Astrocyte (in vitro differentiated cells and primary cell): ENCODE measurements at regions not wholly inside any gene's neighbourhood (a gene's known extent, or its start where the extent isn't known, plus 50 kb on each side); places are given as distances from the start of the nearest gene placed in this dataset.

ENCODE experiments used
- CTCF ChIP-seq: IDR thresholded peaks from 2 replicates; pipeline ENCODE4 v1.5.1; 2011; ENCODE audit warnings: low read depth, mild to moderate bottlenecking, inconsistent platforms, low read length, moderate library complexity; ENCODE audit not compliant: insufficient read depth
- EZH2 ChIP-seq: IDR thresholded peaks from 2 replicates; pipeline ENCODE4 v1.6.1; 2012; ENCODE audit warnings: mild to moderate bottlenecking, low read length, inconsistent platforms; ENCODE audit not compliant: insufficient read depth

DNA sequence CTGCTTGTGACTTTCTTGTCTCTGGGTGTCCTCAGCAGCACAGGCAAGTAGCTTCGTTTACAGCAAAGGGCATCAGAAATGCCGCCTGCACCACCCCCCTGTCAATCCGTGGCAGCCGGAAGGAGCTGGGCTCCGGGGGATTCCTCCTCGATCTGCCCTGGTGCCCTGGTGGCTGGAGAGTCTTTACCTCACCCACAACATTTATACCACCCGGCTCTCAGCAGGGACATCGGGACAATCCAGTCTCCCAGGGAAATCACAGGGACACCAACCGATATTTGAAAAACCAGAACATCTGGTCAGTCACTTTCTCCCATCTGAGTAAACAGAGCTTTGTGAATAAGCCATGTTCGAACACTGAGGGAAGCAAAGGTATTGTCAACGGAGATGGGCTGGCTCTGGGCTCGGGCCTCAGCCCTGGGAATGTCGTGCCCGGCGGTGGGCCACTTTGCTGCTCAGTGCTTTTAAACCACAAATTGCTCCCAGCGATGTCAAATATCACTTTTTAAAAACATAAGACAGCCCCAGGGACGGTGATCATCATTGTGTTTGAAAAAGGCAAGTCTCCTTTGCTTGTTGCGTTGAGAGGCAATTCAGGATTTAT, 210.0 kb upstream of the SALL3 start:
- TF ChIP-seq CTCF (no peak), EZH2 (no peak)
